HG02884 (cell line): ENCODE measurements at regions not wholly inside any gene's neighbourhood (a gene's known extent, or its start where the extent isn't known, plus 50 kb on each side); places are given as distances from the start of the nearest gene placed in this dataset.

Source experiments
- ATAC-seq: cut with Tn5 transposase; IDR thresholded peaks from one replicate; pipeline ENCODE4 v1.9.1; 2021; ENCODE audit warnings: mild to moderate bottlenecking, moderate library complexity; ENCODE audit not compliant: unreplicated experiment

GRCh38 chr5:25862276-25862675, 1176.1 kb downstream of the CDH9 start:
- no peak for ATAC-seq

- no peak for ATAC-seq
Observed at GRCh38 chr5:25858019-25858418, 1180.4 kb downstream of the CDH9 start.

GRCh38 chr5:25851301-25851700, 1187.1 kb downstream of the CDH9 start:
- ATAC-seq = no peak

- ATAC-seq = no peak
Observed at GRCh38 chr5:25850581-25850980, 1187.8 kb downstream of the CDH9 start.

GRCh38 chr5:25849270-25849669, 1189.1 kb downstream of the CDH9 start:
- no peak for ATAC-seq

- ATAC-seq = no peak
Observed at GRCh38 chr5:25823330-25823873, 1178.6 kb upstream of the CDH10 start.
